Lower leg skin (tissue), 4 donors: ENCODE measurements at regions not wholly inside any gene's neighbourhood (a gene's known extent, or its start where the extent isn't known, plus 50 kb on each side); places are given as distances from the start of the nearest gene placed in this dataset.
"Not testable (repeated sequence)": the region's sequence is repeated elsewhere in the genome, so short reads cannot be mapped to it uniquely, and the experiment has no call there.

Source experiments
- DNase-seq, 2 donors: peaks; one replicate each; pipeline ENCODE4 v3.0.0-alpha.2; 2019; ENCODE audit warnings: low spot score in 2 of 2
- H3K4me3 ChIP-seq: fragments of 200-600 bp; sonication (generic); 2 replicates; pipeline ENCODE4 v1.5.1; 2017; ENCODE audit warnings: mild to moderate bottlenecking, low read depth; ENCODE audit not compliant: poor library complexity, severe bottlenecking
- POLR2A ChIP-seq, 2 donors: fragments of 450-650 bp; IDR thresholded peaks; one replicate each; pipeline ENCODE4 v1.6.1; 2016 to 2017; ENCODE audit warnings: antibody characterized with exemption in 2 of 2, mild to moderate bottlenecking in 1 of 2, moderate library complexity in 1 of 2
- WGBS, 2 donors: methylation state at CpG; one replicate each; pipeline ENCODE4 v1.1.5; 2018; 5-methylcytosine and 5-hydroxymethylcytosine counted together
- intact Hi-C: fragments of 100-400 bp; cut with DNase I; formaldehyde crosslinking; loops from one replicate; pipeline ENCODE4 v1.15.0; 2023; ENCODE audit warnings: low total_unique reads
- TF ChIP-seq, protein P1 (sequence below), 3 donors: fragments of 450-650 bp; IDR thresholded peaks; one replicate each; pipeline ENCODE4 v1.5.1; 2016; ENCODE audit warnings: antibody characterized with exemption in 3 of 3, mild to moderate bottlenecking in 3 of 3, moderate library complexity in 2 of 3

DNA sequence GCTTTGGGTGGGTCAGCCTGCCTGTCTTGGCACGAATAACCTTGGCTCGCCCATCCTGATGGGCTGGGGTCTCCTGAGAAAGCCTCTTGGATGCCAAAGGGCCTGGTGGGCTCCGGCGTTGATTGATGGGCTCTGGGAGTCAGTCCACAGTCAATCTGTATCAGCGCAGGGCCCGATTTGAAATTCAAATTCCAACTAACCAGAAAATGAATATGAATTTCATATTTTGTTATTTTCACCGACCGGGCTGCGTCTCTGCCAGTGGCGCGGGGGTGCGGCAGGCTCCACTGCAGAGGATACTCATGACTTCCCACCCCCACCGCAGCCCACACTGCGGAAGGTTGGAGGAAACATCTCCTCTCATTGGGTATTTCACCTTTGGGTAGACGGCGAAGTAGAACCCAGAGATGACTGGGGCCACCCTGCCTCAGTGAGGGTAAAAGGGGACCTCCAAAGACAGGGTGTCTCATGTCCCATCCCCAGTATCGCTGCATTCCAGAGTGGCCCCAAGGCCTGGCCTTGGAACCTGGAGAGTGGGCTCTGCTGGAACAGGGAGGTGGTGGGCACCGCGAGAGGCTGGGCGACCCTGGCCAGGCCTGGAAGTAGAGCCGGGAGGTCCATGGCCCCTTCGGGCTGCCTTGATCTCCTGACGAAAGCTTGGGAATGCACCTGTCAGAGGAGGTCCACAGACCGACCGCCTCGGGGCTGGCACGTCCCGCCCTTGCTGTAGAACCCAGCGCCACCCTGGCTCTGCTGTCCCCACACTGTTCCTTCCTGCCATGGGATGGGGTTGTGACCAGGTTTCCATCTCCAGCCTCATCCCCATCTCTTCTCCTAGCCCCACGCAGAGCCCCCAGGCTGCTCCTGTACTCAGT, 54.8 kb upstream of the SORCS2 start:
- no peak overlapping the region for H3K4me3 ChIP-seq
- 90 to 93% methylated on average over 26 to 30 of the region's 30 CpGs for WGBS, 2 donors
- intact Hi-C loops, result no loop called here
- no peak for DNase-seq
- TF ChIP-seq, protein P1, sequence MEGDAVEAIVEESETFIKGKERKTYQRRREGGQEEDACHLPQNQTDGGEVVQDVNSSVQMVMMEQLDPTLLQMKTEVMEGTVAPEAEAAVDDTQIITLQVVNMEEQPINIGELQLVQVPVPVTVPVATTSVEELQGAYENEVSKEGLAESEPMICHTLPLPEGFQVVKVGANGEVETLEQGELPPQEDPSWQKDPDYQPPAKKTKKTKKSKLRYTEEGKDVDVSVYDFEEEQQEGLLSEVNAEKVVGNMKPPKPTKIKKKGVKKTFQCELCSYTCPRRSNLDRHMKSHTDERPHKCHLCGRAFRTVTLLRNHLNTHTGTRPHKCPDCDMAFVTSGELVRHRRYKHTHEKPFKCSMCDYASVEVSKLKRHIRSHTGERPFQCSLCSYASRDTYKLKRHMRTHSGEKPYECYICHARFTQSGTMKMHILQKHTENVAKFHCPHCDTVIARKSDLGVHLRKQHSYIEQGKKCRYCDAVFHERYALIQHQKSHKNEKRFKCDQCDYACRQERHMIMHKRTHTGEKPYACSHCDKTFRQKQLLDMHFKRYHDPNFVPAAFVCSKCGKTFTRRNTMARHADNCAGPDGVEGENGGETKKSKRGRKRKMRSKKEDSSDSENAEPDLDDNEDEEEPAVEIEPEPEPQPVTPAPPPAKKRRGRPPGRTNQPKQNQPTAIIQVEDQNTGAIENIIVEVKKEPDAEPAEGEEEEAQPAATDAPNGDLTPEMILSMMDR (IDR thresholded peaks at IDR 0.05), result no peak
- no peak for TF ChIP-seq POLR2A (IDR thresholded peaks at IDR 0.05)

DNA sequence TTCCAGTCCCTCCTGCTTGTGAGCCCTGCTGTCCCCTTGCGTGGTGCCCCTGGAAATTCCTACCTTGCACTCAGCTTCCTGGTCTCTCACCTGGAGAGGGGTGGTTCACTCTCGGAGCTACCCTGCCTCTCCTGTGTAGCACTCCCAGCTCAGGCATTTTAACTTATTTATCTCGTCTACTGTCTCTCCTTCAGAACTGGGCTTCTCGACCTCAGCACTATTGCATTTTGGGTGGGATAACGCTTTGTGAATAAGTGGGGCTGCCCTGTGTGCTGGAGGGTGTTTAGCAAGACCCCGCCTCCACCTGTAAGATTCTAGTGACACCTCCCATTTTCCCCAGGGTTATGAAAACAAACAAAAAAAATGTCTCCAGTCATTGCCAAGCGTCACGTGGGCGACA, 56.0 kb upstream of the SORCS2 start:
- TF ChIP-seq, protein P1 (IDR thresholded peaks at IDR 0.05), result no peak
- TF ChIP-seq POLR2A (IDR thresholded peaks at IDR 0.05), result no peak
- intact Hi-C loops, result no loop called here
- DNase-seq, result no peak
- 64 to 72% methylated on average over 9 of the region's 9 CpGs for WGBS, 2 donors
- H3K4me3 ChIP-seq, result no peak overlapping the region

DNA sequence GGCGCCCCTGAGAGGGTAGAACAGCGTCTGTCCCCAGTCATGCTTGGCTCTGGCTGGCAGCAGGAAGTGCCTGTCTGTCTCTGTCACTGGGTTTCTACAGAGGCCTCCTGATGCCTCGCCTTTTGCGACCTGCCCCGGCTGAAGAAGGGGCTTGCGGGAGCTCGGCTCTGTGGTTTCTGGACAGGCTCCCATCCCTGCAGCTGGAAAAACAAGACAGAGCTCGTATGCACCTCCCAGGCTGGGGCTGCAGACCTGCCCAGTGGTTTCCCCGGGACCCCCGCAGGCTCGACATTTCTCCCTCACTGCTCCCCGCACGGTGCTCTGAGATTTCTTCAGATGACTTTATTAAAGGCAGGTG, 57.0 kb upstream of the SORCS2 start:
- TF ChIP-seq, protein P1 (IDR thresholded peaks at IDR 0.05), result no peak
- TF ChIP-seq POLR2A (IDR thresholded peaks at IDR 0.05), result no peak
- WGBS, 2 donors, result 35 to 54% methylated on average over 7 to 8 of the region's 13 CpGs
- DNase-seq, result no peak
- H3K4me3 ChIP-seq, result no peak overlapping the region
- intact Hi-C loops, result no loop called here

DNA sequence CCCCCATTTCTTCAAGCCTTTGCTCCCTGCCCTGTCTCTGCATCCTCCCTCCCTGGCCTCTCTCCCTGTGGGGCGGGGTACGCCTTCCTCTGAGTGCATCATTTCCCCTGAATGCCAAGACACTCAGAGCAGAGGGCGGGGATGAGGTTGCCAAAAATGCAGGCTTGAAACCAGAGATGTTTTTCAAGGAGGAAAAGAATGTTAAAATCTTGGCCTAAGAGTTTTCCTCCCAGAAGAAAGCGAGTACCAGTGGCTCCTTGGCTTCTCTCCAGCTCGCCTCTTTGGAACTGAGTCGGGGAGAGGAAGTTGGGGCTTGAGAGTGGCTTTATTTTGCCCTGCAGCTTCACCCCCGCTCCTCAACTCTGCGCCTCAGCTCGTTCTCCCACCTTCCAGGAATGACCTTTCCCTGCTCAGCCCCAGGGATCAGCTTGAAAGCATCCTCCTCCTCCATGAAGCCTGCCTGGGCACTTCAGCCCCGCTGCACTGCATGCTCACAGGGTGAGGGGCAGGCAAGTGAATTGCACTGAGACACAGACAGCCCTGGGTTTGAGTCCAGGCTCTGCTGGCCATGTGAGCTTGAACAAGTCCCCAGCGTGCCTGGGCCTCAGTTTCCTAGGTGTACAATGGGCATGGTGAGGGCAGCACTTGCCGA, 57.5 kb upstream of the SORCS2 start:
- TF ChIP-seq, protein P1 (IDR thresholded peaks at IDR 0.05), result no peak
- peak in 1 of 2 donors; percentile 47 for DNase-seq

DNA sequence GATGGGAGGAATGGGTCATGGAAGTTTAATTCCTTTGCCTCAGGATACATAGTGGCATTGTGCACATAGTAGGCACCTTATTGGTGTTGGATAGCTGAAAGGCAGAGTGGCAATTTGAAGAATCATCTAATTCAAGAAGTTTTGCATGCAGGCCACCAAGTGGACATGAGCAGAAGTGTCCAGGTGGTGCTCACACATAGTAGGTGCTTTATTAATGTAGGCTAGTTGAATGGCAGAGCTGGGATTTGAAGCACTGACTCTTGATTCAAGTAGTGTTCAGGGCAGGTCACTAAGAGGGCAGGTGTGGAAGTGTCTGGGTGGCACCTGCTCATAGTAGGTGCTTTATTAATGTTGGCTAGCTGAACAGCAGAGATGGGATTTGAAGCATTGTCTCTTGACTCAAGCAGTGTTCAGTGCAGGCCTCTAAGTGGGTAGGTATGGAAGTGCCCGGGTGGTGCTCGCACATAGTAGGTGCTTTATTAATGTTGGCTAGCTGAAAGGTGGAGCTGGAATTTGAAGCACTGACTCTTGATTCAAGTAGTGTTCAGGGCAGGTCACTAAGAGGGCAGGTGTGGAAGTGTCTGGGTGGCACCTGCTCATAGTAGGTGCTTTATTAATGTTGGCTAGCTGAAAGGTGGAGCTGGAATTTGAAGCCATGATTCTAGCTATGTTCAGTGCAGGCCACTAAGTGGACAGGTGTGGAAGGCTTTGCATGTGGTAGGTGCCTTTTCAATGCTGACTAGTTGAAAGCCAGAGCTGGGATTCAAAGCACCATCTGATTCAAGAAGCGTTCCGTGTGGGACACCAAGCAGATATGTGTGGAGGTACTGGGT, 58.3 kb upstream of the SORCS2 start:
- WGBS, 2 donors, result 67 to 71% methylated on average over 4 of the region's 4 CpGs
- intact Hi-C loops, H3K4me3 ChIP-seq, DNase-seq: not testable (repeated sequence)

More for the DNA sequence above, 57.5 kb upstream of the SORCS2 start:
- intact Hi-C loops, result no loop called here
- 22 to 25% methylated on average over 12 of the region's 12 CpGs for WGBS, 2 donors
- no peak overlapping the region for H3K4me3 ChIP-seq
